CD4-positive, alpha-beta T cell treated with Interleukin-12 subunit alpha and Interleukin-12 subunit beta, for 1 hour (primary cell): ENCODE measurements at regions not wholly inside any gene's neighbourhood (a gene's known extent, or its start where the extent isn't known, plus 50 kb on each side); places are given as distances from the start of the nearest gene placed in this dataset.

Source experiments
- DNase-seq: peaks from one replicate; pipeline ENCODE4 v3.0.0-alpha.2; 2020

DNA sequence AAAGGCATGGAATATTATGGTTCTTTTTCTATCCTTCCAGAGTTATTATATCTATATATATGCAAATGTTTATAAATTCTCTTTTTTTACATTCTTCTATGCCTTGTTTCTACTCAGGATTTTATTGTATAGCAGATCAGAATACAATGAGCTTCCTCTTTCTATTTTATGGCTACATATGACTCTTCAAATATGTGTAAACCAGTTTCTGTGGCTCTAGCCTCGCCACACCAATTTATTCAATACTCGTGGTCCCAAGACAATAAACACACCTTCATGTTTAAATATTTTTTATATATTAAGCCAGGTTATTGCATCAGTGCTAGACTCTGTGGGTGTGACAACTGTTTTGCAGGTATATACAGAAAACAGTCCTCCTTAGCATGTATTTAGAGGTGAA lies 237.5 kb upstream of the MKLN1 start:
- no peak for DNase-seq

DNA sequence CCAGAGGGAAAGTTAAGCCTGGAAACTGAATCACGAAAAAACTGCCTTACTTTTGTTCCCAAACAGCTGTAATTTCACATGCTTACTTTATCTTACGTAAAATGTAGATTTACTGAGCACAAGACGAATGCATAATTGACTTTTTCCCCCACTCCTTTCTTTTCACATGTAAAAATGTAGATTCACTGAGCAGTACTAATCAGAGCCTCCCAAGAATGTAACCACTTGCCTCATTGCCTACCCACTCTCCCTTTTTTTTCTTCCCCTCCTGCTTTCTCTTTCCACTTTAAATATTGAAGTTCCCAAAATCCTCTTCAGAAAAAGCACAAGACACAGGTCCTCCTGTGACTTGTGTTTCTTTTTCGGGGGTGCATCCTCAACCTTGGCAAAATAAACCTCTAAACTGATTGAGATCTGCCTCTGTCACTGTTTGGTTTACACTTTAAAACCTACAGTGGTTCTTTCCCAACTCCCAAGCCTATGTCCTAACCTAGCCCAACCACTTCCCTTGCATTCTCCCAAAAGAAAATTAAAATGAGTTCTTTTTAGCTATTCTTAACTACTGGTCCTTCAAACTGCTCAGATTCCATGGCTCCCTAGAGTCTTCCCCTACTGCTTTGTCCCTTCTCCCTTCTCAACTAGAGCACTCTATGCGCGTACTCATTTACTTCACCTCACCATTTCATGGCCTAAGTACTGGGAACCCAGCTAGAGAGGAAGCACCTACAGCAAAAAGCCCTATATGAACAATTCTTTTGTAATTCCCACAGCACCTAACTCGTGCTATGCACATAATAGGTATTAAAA lies 236.6 kb upstream of the MKLN1 start:
- DNase-seq = no peak

DNA sequence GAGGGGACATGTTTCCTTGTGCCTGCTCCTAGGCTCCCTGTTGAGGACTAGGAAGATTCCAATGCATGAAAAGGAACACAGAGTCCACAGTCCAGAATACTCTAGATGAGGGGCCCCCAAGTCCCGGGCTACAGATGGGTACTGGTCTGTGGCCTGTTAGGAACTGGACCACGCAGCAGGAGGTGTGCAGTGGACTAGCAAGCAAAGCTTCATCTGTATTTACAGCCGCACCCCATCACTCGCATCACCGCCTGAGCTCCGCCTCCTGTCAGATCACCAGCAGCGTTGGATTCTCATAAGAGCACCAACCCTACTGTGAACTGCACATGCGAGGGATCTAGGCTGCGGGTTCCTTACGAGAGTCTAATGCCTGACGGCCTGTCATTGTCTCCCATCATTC lies 233.0 kb upstream of the MKLN1 start:
- DNase-seq = peak; percentile 32

DNA sequence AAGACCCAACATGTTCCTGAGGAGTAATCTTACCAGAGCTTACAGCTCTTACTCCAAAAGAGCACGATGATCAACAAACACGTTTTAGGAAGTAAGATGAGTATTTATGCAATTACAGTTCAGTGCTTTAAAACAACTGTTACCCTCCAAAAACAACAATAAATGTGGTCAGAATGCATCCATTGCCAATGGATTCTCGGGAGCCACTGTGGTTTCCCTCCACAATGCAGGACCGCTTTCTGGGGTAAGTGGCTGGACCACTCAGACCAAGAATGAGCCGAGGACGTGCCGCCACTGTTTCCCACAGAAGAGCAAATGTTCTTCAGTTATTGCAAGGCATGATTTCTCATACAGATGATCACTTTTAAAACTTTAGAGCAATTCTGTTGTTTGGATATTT lies 232.3 kb upstream of the MKLN1 start:
- peak; percentile 9 for DNase-seq

DNA sequence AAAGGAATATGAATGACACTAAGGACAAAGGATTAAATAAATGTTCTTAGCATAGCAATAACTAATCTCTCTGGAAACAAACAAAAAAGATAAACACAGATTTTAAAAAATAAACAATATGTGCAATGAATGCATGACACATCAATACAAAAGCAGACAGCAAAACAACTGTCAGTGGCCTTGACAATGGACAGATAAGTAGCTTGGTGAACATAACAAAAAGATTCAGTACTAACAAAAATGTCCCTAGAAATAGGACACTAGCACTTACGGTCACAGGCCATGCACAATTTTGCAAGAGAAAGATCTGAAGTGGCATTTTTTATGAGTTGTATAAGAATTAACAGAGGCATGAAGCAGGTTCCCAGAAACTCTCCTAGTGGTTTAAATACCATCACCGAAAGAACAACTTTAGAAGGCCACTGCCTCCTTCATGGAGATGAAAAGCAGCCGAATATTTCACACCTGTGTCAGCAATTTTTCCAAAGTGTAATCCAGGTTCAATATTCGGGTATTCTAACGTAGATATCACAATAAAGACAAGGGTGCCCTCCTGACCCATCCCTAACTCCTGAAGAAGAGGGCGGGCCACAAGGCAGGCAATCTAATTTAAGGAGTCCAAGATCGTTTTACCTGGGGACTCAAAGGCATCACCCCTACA lies 231.3 kb upstream of the MKLN1 start:
- DNase-seq = peak; percentile 8

DNA sequence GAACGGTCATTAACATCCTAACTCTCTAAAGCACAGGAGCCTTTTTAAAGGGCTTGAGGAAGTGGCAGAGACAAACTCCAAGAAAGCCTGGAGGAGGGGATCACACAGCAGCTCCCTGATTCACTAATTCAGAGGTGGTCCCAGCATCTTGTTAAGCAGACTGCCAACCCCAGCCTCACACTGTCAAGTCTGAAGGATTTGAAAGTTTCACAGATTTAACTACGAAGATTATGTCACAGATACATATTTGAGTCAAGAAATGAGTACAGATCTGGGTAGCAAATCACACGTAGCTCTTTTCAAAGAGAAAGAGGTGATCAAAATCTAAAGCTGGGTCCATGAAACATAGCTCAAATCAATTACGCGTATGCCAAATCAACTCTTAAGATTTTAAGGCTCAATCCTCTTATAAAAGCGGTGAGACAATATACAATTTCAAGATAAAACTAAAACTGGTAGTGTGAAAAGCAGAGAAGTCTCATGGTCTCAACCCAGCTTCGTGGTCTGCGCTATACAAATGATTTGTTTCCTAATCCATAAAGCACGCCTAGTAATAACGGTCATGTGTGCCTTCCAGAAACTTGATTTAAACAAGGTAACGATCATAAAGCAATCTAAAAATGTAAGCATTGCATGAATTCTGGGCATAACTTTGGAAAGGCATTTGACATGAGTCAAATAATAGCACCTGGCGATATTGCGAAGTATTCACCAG lies 229.9 kb upstream of the MKLN1 start:
- peak; percentile 23 for DNase-seq

DNA sequence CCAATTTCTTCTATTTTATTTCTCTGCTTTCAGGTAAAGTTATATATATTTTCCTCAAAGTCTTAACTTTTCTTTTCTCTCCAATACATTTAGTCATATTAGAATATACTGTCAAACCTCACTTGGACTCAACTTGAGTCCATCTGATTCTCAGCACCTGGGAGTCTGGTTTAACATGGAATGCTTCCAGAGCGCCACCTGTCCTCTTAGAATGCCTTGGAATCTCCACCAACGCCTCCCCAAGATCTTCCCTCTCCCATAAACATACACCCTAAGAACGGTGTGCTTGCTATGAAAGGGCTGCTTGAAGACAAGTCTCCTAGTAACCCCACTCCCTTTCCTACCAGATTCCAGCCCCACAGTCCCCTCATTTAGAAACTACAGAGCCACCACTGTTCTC lies 229.1 kb upstream of the MKLN1 start:
- DNase-seq = no peak

DNA sequence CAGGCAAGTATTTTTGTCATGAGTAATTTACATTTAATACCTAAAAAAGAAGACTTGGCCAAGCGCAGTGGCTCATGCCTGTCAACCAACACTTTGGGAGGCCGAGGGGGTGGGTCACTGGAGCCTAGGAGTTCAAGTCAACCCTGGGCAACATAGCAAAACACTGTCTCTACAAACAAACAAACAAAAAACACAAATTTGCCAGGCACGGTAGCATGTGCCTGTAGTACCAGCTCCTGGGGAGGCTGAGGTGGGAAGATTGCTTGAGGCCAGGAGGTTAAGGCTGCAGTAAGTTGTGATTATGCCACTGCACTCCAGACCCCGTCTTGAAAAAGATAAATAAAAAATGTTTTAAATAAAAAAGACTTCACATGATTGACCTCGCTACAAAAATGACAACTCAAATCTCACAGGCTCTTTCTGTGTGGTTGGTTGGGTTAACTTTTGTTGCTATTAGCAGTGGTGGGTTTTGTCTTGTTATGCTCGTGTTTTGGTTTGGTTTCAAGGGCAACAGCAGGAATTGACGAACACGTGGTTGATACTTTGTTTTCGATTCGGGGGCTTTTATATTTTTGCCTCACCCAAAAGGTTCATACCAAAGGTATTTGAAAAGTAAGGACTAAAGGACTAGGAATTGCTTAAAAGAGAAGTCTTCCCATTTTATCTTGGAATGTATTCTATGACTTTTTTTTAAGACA lies 227.2 kb upstream of the MKLN1 start:
- peak; percentile 79 for DNase-seq

DNA sequence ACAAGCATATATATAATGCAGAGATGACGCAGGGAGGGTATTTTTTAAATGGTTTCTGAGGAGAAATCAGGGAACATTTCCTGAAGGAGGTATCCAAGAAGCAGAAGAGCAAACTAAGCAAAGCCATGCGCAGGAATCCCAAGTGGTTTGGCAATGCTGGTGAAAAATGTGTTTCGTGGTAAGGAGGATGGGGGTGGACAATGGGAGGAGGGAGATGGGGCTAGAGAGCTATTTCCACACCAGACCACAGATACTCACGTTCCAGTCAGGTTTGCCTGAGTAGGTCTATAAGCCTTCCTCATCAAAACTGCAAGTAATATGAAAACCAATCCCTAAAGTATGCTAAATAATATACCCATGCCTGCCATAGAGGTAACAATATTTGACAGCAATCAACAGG lies 223.7 kb upstream of the MKLN1 start:
- DNase-seq = peak; percentile 16

DNA sequence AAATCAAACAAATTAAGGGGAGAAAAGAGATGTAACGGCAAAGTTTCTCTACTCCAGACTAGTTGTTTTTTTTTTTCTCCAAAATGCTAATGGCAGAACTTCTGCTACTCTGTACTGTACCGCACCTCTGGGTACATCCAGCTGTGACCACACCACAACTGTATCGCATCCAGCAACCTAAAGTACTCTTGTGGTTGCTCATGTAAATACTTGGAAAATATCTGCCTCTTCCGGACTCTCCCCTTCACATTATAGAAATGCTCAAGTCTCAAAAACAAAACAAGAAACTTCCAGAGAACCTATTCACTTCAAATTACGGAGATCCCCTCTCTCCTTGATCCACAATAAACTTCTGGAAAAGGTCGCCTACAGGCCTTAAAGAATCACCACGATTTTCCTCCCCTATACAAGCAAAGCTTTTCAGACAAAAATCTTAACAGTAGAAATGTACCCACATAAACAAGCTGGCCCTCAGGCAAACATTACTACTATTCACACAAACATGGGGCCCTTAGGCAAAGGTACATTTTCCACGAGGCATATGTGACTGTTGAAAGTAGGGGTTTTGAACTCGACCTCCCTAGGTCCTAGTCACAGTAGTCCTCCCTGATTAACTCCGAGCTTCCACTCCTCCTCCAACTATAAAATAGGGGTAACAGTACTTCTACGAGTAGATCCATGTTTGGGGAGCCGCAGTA lies 222.9 kb upstream of the MKLN1 start:
- DNase-seq = peak; percentile 19

DNA sequence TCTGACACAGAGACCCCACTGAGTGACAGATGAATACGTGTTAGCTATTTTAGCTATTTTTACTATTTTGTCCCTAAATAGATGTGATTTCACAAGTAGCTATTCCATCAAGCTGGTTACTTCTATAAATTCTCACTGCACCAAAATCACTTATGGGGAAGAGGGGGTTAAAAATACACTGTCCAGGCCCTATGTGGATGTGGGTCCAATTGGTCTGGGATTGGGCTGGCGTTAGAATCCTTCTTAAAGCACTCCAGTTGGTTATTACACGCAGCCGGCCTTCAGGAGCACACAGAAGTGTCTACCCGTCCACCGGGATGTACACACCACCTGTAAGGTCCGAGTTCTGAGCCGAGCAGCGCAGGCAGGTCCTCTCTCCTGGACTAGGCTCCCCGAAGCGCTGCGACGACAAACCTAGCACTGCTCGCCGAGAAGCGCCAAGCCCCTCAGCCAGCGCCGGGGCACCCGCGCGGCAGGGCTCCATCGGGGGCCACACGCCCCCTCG lies 222.3 kb upstream of the MKLN1 start:
- no peak for DNase-seq

DNA sequence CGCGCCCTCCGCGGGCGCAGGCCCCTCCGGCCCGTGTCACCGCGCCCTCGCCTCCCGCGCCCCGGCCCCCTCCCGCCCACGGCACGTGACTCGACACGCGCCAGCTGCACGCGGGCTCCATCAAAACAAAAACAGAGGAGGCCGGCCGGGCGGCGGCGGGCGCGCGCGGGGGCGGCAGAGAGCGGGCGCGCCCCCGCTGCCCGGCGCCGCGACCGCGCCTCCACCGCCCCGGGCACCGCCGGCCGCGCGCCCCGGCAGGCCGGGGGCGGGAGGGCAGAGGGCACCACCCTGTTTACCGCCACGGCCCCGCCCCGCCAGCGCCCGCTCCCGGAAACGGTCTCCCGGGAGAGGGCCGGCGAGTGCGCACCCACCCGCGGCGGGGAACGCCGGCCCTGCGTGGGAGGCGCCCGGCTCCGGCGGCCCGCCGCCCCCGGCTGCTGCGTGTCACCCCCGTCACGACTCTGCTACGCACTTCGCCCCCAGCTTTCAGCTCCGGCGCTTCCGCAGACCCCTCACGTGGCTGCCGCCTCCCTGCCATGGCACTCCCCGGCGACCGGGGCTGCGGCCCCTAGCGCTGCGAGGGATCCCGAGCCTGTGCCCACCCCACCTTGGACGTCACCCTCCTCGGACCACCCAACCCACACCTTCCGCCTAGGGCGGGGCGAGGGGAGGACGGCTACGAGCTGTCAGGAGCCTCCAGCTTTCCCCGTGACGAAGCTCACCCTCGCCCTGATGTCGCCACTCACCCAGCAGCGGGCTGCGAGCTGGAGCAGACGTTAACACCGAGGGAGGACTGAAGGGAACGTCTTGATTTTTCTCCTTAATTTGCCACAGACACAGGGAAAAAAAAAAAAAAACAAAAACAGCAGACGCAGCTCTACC lies 221.6 kb upstream of the MKLN1 start:
- peak; percentile 90 for DNase-seq

DNA sequence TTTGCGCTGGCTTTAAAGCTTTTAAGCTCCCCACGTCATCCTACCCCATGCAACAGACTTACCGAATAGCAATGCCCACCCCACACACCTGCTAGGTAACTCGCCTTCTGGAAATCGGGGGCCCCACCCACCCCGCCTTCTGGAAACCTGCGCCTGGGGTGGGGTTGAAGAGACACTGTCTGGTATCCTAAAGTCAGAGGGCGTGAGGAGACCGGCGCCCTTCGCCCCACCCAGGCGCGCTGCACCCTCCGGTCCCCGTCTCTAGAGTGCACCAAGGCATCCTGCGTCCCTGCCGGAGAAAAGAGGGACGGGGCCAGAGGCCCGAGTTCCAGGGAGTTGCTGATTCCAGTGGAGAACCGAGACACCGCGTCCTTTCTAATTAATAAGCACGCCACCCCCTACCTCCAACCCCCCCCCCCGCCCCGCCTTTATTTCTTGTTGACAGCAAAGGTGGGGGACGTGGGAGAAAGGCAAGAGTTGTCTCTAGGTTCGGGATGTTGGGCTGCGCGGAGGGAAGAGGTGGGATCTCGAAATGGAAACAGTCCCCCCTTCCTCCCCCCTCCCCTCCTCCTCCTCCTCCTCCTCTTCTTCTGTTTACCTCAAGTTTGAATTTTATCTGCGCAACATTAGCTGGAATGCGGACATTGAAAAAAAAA lies 220.9 kb upstream of the MKLN1 start:
- peak; percentile 58 for DNase-seq

DNA sequence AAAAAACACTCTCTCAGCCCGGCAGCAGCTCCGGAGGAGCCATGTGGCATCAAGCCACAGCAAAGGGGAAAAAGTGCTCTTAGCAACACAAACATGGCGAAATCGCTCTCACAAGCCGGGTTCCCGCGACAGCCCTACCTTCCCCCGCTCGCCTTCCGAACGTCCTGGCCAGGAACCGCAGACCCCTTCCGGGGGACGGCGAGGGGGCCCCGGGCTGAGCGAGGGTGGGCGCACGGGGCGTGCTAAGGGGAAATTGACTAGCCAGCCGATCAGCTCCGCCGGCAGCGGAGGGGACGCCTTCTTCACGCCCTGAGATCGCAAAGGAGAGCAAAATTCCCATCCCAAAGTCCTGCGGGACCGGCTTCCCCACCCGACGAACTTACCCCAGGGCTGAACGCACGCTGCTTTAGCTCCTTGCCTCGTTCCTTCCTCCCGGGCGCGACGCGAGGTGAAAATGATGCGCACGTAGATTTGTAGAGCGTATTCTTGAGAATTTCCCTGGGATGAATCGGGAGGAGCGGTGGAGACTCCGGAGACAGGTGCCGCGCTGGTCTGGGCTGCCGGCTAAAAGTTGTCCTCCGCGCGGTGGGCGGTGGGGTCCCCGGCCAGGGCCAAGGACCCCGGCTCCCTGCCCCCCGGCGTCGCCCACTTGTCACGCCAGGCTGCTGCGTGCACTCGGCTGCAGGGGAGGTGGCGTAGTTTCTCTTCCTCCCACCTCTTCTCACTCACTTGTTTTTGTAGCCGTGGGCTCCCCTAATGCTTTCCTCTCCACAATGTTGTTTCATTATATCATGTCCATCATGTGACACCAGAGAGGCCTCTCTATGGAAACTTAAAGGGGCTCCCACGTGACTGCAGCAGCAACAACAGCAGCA lies 220.1 kb upstream of the MKLN1 start:
- DNase-seq = peak; percentile 89

DNA sequence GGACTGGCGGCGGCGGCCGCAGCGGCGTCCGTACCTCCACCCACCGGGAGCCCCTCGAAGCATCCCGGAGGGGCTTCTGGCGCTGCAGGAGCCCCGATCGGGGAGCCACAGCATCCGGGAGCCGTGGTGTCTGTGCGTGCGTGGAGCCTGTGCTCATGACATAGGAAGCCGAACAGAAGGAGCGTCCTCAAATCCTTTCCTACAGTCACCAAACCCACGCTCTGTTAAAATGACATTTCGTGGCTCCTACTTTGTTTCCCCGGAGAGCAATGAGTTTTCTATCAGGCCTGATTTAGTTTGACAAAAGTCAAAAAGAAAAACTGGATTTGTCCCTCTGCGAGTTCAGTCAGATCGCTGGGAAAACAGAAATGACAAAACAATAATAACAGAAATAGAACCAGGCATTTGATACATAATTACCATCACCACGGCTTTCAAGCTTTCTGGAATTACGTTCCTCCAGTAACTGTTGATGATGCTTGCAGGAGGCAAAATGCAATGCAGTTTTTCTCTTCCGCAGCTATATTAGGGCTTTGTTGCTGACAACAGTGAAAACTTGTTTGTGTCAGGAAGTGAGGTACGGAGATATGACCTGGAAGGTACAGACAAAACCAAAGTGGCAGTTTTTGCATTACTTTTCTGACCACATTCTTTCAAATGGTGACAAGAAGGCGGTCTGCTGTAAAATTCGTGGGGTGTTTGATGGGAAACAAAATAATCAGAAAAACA lies 219.3 kb upstream of the MKLN1 start:
- peak; percentile 87 for DNase-seq

DNA sequence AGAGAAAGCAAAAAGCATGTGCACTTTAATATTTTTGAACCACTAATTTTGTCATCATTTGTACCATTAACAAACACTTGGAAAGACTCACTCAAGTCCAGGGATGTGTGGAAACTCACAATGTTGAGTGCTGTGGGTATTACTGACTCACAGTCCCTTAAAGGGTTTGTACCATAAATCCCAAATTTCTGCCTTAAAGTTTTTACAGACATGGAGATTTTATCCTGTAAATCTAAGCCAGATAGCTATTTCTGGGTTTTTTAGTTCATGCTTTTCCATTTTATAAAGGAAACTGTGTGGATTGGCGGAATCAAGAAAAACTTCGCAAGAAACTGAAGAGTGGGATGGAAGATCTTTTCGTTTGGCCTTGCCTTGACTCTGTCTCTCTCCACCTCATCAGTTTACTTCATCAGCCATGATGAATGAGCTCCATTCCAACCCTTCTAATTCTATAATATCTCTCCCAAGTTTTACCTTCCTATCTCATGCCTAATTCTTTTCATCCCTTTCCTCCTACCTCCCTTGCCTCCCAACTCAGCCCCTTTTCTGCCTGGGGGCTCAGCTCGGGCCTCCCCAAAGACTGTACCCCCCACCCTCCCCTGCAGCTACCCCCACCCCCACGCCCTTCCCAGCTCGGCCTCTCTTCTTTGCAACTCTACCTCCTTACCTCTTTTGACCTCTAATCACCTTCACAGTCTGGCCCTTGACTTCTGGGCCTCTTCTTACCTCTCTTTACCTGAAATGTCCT lies 218.5 kb upstream of the MKLN1 start:
- no peak for DNase-seq

DNA sequence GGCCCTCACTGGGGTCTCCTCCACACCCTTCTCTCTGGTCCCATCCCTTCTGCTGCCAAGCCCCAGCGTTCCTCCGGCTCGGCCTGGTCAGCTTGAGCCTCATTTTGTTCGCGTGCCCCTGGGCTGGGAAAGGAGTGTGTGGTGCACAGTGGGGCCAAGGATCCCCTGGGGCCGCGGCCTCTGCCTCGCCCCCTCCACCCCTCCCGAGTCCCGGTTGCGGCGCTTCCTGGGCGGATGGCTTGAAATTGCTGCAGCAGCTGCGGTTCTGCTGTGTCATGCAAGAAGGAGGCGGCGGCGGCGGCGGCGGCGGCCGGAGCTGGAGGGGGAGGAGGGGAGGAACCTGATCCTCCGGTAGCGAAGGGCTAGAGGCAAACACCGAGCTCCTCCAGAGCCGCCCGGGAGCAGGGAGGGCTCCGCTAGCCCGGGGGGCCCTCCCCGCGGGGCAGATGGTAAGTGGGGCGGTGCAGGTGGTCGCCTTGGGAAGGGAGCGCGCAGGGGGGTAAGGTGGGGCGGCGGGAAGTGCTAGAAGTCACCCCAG lies 217.8 kb upstream of the MKLN1 start:
- DNase-seq = peak; percentile 81
